ENCODE measurements at regions not wholly inside any gene's neighbourhood (a gene's known extent, or its start where the extent isn't known, plus 50 kb on each side); places are given as distances from the start of the nearest gene placed in this dataset.

DNA sequence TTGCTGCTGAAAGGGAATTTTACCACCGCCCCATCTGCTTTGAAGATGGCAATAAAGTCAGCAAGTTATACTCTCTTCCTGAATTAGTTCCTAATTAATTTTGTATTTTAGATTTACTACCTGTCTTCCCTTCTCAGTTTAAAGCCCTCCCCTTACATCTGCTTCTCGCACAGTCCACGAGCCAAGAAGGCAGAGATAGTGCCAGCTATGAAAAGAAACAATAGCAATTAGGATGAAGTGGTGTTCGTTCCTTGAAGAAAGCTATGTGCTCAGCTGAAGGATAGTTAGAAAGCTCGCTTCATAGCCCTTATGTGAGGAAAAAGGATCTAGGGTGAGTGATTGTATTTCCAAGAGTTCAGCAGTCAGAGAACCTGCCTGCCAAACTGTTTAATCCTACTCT is 1678.8 kb upstream of the TENM3 start:
- TF ChIP-seq CTCF (IDR thresholded peaks at IDR 0.05; ENCODE audit: poor library complexity, severe bottlenecking) = no peak
- Histone ChIP-seq H3K27ac (ENCODE audit: poor library complexity, severe bottlenecking) (no peak overlapping the region), H3K4me1 (ENCODE audit: insufficient read depth, poor library complexity, severe bottlenecking) (no peaks in the 10 kb centered on the region), H3K36me3 (ENCODE audit: low read depth) (no peaks in the 10 kb centered on the region), H3K27me3 (ENCODE audit: insufficient read depth, poor library complexity, severe bottlenecking) (no peaks in the 10 kb centered on the region), H3K4me3 (ENCODE audit: severe bottlenecking) (no peak overlapping the region), H3K9me3 (ENCODE audit: severe bottlenecking) (no peaks in the 10 kb centered on the region)
- DNase-seq (ENCODE audit: low spot score) = no peak
- no peak for ATAC-seq (ENCODE audit: low read depth)

DNA sequence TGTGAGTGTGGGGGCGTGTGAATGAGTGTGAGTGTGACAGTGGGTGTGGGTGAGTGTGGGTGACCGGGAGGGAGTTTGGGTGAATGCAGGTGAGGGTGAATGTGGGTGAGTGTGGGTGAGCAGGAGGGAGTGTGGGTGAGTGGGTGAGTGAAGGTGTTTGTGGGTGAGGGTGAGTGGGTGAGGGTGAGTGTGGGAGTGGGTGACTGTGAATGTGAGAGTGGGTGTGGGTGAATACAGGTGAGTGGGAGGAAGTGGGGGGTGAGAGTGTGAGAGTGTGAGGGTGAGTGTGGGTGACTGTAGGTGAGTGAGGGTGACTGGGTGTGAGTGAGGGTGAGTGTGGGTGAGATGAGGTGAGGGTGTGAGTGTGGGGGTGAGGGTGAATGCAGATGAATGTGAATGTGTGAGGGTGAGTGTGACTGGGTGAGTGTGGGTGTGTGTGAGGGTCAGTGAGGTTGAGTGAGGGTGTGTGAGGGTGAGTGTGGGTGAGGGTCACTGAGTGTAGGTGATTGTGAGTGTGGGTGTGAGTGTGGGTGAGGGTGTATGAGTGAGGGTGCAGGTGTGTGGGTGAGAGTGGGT is 1677.3 kb upstream of the TENM3 start:
- no peak for TF ChIP-seq CTCF (IDR thresholded peaks at IDR 0.05; ENCODE audit: poor library complexity, severe bottlenecking)
- ATAC-seq (ENCODE audit: low read depth) = no peak

GRCh38 chr4:180566492-180566891 is 1676.7 kb upstream of the TENM3 start:
- Histone ChIP-seq H3K27ac (ENCODE audit: poor library complexity, severe bottlenecking) (no peak overlapping the region), H3K9me3 (ENCODE audit: severe bottlenecking) (no peaks in the 10 kb centered on the region), H3K4me3 (ENCODE audit: severe bottlenecking) (no peak overlapping the region), H3K27me3 (ENCODE audit: insufficient read depth, poor library complexity, severe bottlenecking) (no peaks in the 10 kb centered on the region), H3K4me1 (ENCODE audit: insufficient read depth, poor library complexity, severe bottlenecking) (no peaks in the 10 kb centered on the region), H3K36me3 (ENCODE audit: low read depth) (no peaks in the 10 kb centered on the region)
- no peak for ATAC-seq (ENCODE audit: low read depth)
- no peak for TF ChIP-seq CTCF (IDR thresholded peaks at IDR 0.05; ENCODE audit: poor library complexity, severe bottlenecking)
- no peak for DNase-seq (ENCODE audit: low spot score)

More for the DNA sequence above, 1677.3 kb upstream of the TENM3 start:
- H3K36me3 ChIP-seq (ENCODE audit: low read depth) = no peaks in the 10 kb centered on the region
- DNase-seq (ENCODE audit: low spot score) = no peak
- H3K9me3 ChIP-seq (ENCODE audit: severe bottlenecking) = no peaks in the 10 kb centered on the region
- no peak overlapping the region for H3K27ac ChIP-seq (ENCODE audit: poor library complexity, severe bottlenecking)
- H3K4me1 ChIP-seq (ENCODE audit: insufficient read depth, poor library complexity, severe bottlenecking) = no peaks in the 10 kb centered on the region
- no peaks in the 10 kb centered on the region for H3K27me3 ChIP-seq (ENCODE audit: insufficient read depth, poor library complexity, severe bottlenecking)
- no peak overlapping the region for H3K4me3 ChIP-seq (ENCODE audit: severe bottlenecking)

DNA sequence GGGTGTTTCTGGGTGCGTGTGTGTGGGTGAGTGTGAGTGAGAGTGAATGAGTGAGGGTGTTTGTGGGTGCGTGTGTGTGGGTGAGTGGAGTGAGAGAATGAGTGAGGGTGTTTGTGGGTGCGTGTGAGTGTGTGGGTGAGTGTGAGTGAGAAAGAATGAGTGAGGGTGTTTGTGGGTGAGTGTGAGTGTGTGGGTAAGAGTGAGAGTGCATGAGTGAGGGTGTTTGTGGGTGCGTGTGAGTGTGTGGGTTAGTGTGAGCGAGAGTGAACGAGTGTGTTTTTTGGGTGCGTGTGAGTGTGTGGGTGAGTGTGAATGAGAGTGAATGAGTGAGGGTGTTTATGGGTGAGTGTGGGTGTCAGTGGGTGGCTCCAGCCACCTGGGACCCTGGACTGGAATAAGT is 1676.1 kb upstream of the TENM3 start:
- no peak overlapping the region for H3K27ac ChIP-seq (ENCODE audit: poor library complexity, severe bottlenecking)
- no peak for TF ChIP-seq CTCF (IDR thresholded peaks at IDR 0.05; ENCODE audit: poor library complexity, severe bottlenecking)
- no peaks in the 10 kb centered on the region for H3K27me3 ChIP-seq (ENCODE audit: insufficient read depth, poor library complexity, severe bottlenecking)
- no peak for ATAC-seq (ENCODE audit: low read depth)
- H3K4me1 ChIP-seq (ENCODE audit: insufficient read depth, poor library complexity, severe bottlenecking) = no peaks in the 10 kb centered on the region
- H3K9me3 ChIP-seq (ENCODE audit: severe bottlenecking) = no peaks in the 10 kb centered on the region
- no peak for DNase-seq (ENCODE audit: low spot score)
- H3K36me3 ChIP-seq (ENCODE audit: low read depth) = no peaks in the 10 kb centered on the region
- no peak overlapping the region for H3K4me3 ChIP-seq (ENCODE audit: severe bottlenecking)

DNA sequence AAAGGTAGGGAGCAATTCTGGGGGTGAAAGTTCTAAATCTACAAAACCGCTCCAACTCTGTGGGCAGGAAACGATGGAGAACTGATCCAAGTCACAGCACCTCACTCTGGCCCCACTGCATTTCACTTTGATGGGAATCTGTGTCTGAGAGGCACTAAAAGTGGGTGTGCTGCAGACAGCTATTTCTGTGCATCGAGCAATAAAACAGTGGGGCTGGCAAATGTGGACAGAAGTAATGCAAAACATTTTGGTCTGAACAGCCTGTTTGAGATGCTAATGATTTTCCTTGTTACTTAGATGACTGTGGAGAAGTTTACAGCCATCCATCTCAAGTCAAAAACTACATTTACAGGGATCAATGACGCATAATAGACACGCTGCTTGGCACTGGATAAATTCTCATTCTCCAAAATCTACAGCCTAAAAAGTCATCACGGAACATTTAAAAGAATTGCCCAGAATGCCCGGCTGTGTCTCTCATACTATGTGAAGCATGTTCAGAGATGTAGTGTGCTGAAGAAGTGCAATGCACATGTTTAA is 1671.6 kb upstream of the TENM3 start:
- Histone ChIP-seq H3K27me3 (ENCODE audit: insufficient read depth, poor library complexity, severe bottlenecking) (no peaks in the 10 kb centered on the region), H3K36me3 (ENCODE audit: low read depth) (no peaks in the 10 kb centered on the region), H3K27ac (ENCODE audit: poor library complexity, severe bottlenecking) (no peak overlapping the region), H3K4me1 (ENCODE audit: insufficient read depth, poor library complexity, severe bottlenecking) (no peaks in the 10 kb centered on the region), H3K9me3 (ENCODE audit: severe bottlenecking) (no peaks in the 10 kb centered on the region), H3K4me3 (ENCODE audit: severe bottlenecking) (no peak overlapping the region)
- no peak for DNase-seq (ENCODE audit: low spot score)
- TF ChIP-seq CTCF (IDR thresholded peaks at IDR 0.05; ENCODE audit: poor library complexity, severe bottlenecking) = no peak
- no peak for ATAC-seq (ENCODE audit: low read depth)

Data from RWPE2 (cell line).